GM21737 (cell line): ENCODE measurements at regions not wholly inside any gene's neighbourhood (a gene's known extent, or its start where the extent isn't known, plus 50 kb on each side); places are given as distances from the start of the nearest gene placed in this dataset.
"Not testable (repeated sequence)": the region's sequence is repeated elsewhere in the genome, so short reads cannot be mapped to it uniquely, and the experiment has no call there.

Experiments used
- ATAC-seq: cut with Tn5 transposase; IDR thresholded peaks from one replicate; pipeline ENCODE4 v1.9.1; 2021; ENCODE audit warnings: mild to moderate bottlenecking, moderate library complexity; ENCODE audit not compliant: unreplicated experiment

DNA sequence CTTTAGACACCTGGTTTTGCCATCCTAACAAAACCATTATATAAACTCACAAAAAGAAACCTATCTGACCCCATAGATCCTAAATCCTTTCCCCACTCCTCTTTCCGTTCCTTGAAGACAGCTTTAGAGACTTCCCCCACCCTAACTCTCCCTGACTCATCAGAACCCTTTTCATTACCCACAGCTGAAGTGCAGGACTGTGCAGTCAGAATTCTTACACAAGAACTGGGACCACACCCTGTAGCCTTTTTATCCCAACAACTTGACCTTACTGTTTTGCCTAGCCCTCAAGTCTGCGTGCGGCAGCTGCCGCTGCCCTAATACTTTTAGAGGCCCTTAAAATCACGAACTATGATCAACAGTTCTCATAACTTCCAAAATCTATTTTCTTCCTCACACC, 254.9 kb upstream of the GULP1 start:
- ATAC-seq, result not testable (repeated sequence)

DNA sequence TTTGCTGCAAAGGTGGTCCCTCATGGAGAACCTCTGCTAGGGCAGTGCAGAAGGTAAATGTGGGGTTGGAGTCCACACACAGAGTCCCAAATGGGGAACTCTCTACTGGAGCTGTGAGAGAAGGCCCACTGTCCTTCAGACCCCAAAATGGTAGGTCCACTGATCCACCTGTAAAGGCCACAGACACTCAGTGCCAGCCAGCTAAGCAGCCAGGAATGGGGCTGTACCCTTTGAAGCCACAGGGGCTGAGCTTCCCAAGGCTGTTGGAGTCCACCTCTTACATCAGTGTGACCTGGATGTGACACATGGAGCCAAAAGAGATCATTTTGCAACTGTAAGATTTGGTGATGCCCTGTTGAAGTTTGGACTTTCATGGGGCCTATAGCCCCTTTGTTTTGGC, 252.4 kb upstream of the GULP1 start:
- no peak for ATAC-seq

DNA sequence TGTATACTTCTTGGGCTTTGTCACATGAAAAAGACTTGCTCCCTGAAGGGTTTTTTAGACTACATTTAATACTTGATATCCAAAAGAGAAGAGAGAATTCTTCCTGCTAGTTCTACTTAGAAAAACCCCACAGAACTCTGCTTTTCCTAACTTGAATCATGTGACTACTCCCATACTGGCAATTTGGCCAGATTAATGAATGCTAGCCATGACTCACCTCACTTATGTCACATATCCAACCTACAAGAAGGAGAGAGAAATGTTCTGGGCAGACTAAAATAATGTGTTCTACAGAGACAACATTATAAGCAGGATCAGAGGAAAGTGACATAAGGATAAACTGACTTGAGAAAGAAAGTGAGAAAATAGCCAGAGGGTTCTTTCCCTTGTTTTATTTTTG, 249.3 kb upstream of the GULP1 start:
- no peak for ATAC-seq

DNA sequence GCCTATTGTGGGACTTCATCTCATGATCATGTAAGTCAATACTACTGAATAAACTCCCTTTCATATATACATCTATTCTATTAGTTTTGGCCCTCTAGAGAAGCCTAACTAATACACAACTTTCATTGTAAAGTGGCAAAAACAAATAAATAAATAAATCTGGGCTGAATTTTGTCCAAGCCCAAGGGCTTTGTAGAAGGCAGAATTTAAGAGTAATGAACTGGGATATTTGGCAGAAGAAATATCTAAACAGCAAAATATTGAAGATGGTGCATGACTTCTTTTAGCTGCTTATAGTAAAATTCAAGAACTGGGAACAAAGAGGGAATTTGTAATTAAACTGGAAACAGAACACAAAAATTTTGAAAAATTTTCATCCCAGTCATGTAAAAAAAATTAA, 246.7 kb upstream of the GULP1 start:
- ATAC-seq, result no peak

DNA sequence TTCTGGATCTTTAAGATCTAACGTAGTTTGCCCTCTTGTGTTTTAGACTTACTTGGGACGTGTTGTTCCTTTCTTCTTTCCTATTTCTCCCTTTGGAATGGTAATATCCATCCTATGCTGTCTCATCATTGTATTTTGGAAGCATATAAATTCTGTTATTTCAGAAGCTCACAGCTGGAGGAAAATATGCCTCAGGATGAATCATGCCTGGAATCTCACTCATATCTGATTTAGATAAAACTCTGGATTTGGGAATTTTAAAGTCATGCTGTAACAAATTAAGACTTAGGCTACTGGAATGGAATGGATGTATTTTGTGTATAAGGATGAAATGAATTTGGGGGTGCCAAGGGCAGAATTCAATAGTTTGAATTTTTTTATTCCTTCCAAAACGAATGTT, 245.2 kb upstream of the GULP1 start:
- no peak for ATAC-seq

DNA sequence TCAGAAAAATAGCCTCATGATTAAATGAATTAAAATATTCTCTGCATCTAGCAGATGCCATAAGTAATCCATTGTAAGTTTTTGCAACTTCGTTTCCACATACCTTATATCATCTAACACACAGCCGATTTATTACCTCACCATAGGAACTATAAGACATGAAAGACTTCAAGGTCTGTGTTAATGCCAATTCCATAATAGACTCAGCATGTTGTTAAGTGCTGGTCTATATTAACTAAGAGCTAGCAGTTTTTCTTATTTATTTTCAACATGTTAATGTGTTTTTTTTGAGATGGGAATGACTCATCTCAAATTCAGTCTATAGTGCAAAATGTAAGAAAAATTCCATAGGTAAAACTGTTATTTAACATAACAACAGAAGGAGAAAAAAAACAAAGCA, 243.9 kb upstream of the GULP1 start:
- no peak for ATAC-seq

DNA sequence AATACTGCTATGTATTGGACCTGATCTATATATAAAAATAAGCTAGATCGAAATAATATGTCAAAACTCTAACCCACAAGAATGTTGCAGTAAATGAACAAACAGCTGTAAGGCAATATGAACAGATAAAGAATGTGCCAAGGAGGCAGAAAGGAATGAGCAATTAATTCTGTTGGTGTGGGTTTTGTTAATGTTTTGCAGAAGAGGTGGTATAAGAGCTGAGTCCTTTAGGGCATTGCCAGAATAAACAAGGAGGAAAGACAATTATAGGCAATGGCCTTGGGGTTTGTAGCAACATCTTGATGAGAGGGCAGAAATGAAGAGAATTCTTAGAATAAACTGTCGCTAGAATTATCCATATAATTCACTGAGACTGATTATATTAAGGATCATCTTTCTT, 240.9 kb upstream of the GULP1 start:
- no peak for ATAC-seq

DNA sequence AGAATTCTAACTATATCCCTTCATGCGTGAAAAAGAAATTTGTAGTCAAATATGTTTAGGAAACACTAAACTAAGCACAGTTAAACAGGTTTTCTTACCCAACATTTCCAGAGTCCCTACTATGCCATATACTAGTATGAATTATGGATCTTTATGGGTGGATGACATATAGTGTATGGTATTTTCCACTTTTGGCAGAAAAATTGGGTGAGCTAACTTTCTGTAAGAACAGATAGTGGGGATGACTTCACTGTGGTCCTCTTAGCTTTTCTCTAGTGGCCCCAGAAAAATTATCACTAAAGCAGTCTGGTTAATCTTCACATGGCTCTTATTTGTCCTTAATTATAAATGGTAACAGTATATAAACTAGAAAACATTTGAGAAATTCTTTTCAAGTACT, 240.0 kb upstream of the GULP1 start:
- no peak for ATAC-seq

DNA sequence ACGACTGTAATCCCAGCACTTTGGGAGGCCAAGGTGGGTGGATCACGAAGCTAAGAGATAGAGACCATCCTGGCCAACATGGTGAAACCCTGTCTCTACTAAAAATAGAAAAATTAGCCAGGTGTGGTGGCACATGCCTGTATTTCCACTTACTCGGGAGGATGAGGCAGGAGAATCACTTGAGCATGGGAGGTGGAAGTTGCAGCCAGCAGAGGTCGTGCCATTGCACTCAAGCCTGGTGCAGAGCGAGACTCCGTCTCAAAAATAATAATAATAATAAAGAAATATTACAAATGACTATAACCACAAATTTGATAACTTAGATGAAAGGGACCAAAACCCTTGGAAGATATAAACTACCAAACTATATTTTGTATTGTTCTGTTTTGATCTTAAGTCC, 226.3 kb upstream of the GULP1 start:
- no peak for ATAC-seq

DNA sequence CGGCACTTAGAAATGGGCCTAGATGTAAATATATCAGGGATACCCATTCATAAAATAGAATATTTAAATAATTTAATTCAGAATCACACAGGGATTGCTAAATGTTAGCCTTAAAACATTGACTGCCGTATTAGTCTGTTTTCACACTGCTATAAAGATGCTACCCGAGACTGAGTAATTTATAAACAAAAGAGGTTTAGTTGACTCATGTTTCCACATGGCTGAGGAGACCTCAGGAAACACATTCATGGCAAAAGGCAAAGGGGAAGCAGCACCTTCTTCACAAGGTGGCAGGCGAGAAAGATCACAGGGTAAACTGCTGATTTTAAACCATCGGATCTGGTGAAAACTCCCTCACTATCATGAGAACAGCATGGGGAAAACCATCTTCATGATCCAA, 223.6 kb upstream of the GULP1 start:
- ATAC-seq, result no peak

DNA sequence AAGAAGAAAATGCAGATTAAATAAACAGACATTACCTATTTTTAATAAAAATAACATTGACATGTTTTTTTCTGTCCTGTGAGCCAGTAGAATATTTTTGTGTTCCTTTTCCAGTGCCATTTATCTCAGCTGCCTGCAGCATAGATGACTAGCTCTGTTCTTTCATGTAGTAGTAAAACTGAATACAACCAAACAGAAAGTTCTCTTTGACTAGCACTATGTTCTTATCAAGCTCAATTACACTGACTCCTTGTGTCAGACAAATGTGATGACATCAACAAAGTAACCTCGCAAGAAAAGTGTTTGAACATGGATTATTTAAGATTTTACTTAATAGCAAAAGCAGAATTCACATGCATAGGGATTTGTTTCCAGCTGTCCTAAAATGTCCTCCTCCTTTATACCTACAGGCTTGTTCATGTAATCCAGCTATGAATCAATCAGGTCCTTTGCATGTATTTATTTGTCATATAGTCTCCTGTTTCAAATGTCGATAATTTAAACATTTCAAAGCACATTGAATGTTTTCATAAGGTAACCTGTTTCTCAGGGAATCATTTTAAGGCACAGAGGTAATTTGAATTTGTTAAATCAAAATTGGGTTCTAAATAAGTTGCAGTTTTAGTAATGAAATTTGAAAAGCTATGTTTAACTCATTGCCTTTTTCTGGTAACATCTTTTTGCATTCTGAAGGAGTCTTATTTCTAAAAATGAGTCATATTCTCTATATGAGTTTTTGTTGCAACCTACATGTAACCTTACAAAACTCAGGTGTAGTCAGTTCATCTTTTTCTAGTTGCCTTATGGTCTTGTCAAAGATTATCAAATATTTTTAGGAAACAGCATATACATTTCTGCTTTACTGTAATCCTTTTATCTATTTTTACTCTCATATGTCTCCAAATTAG, 215.3 kb upstream of the GULP1 start:
- no peak for ATAC-seq

DNA sequence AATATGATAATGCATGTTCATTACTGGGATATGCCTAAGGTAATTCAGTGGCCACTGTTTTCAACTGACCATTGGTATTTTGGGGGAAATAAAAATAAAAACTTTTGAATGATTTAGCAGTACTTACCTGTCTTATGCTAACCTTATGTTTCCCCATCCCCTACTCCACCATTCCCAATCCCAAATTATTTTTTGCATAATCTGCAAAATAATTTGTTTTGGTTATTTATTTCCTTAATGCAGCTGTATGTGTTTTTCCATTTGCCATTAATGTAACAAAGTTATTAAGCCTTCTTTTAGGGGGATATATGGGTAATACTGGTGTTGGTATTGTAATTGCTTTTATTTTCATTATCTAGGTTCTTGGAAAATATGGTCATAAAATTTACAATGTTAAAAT, 213.9 kb upstream of the GULP1 start:
- ATAC-seq, result no peak

DNA sequence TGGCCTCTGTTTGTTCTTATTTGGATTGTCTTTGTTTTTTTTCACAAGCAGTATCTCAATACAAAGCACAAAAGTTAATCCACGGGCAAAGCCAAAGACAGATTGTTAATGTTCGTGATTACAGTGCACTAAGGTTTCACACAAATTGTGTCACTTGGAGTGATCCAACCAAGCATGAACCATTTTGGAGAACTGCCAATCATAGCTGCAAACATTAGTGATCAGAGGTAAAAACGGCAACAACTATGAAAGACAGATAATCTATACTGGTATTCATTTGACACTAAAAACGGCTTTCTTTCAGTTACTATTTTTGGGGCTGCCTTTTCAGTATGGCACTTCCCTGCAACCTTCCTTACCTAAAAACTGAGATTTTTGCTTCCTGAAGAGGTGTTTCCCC, 213.1 kb upstream of the GULP1 start:
- ATAC-seq, result no peak

DNA sequence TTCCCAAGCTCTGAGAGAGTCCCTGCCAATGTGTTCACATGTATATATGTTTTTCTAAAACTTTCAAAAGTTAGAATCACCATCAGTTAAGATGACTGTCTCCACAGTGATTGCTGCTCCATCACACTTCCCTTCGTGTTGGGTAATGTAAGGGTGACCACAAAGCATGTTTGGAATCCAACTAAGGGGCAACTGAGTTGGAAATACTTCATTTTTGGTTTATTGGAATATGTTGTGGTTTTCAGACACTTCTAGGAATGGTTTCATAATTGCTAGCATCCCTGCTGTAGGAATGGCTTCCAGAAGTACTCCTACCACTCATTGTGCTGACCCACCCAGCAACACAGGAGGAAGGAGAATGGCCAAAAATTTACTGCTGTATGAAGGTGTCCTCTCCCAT, 212.5 kb upstream of the GULP1 start:
- ATAC-seq, result no peak

DNA sequence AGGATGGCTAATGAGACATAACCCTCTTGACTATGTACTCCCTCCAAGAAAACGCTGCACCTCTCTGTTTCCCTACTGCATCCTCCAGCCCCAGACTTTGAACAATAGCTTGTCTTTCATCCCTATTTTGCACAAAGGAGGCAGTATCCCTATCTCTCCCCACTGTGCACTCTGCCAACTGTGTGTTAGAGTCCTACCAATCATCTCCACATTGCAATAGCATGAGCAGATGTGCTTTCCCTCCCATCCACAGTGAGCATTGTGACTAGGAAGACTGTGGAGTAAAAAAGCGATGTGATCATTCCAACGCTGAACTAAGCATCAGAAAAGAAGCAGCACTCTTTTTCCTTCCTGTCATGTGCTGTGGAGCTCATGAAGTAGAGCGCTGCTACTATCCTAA, 206.3 kb upstream of the GULP1 start:
- ATAC-seq, result no peak

DNA sequence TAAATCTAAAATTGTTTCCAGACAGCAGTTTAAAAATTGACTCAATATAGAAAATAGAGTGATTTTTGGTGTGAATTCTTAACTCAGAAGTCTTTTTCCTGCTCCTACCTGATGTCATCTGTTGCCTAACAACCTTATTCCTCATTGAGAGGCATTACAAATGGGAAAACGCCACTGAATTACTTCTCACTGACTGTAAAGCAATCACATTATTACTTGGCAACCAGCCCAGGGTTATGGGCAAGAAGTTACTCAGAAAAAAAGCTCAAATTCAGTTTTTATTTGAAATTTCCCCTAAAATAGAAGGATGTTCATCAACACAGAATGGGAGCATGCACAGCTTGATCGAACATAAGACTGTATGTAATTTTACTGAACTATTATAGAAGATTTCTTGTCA, 201.8 kb upstream of the GULP1 start:
- ATAC-seq, result no peak

DNA sequence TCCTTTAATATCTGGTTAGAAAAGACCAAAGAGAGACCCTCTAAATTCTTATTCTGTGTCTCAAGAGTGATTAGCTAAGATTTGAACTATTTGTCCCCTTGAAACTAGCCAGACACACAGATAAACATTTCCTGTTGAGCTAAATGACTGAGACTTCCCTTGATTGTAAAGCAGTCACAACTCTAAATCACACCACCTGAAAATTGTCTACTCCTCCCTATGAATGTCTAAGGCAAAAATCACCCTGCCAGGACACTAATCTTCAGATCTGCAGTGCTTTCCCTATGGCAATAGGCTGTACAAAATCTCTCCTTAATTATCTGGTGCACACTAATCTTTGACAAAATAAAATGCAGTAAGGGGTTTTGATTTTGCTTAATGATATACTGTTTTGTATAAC, 200.5 kb upstream of the GULP1 start:
- ATAC-seq, result no peak

DNA sequence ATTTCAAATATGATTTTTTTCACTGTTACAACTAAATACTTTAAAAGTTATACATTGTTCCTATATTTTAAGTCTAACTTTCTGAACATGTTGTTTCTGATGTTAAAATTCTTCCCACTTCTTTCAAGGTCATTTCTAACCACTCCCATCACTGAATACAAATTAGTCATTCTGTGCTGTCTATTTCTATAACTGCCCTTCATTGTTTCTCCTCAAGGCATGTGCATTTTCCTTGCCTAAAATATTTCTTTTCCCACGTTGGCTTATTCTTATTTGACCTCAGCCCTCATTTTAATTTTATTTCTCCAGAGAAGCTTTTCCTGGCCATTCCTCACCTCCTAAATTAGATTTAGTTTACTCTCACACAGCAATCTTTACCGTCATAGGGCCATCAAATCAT, 198.9 kb upstream of the GULP1 start:
- no peak for ATAC-seq

DNA sequence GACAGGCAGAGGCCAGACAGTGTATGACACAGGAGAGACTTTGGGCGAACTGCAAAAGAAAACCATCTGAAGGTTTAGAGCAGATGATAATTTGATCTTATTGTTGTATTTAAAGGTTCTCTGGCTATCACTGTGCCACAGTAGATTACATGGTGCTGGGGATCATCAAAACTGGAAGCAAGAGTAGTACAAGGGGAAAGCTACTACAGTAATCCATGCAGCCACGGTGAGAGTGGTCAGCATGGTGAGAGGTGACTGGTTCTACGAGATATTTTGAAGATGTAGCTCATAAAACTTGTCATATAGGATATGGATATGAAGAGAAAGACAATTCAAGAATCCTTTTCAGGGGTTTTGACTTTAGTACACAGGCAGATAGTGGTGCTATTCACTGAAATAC, 194.8 kb upstream of the GULP1 start:
- ATAC-seq, result no peak

DNA sequence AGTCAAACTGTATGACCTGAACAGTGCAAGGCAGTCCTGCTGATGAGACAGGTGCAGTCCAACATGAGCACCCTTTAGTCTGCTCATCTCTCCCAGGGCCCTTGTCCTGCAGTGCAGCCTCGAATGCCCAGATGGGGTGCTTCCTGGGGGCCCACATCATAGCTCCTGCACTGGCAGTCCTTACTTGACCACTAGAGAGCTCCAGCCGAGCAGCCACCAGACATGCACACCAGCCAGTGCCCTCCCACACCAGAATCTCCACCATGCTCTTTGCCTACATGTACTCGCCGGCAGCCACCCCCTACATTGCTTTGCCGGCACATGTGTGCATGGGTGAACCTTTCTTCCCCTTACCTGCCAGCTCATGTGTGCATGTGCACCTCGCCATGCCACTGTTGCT, 188.8 kb upstream of the GULP1 start:
- no peak for ATAC-seq

DNA sequence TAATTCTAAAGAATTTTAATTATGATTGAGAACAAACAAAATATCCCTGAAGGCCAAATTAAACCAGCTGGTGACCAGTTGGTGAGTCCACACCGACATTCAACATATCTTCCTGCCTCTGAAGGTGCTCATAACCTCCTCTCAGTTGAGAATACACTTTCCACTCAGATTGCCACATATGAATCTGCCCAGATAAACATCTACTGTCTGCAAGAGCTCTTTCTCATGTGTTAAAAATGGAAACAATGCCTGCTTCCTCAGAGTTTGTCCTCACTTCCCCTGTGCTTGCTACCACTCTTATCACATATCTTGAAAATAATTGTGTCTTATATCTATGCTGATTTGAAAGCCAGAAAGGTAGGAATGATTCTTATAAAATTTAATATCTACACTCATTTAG, 177.7 kb upstream of the GULP1 start:
- ATAC-seq, result no peak

DNA sequence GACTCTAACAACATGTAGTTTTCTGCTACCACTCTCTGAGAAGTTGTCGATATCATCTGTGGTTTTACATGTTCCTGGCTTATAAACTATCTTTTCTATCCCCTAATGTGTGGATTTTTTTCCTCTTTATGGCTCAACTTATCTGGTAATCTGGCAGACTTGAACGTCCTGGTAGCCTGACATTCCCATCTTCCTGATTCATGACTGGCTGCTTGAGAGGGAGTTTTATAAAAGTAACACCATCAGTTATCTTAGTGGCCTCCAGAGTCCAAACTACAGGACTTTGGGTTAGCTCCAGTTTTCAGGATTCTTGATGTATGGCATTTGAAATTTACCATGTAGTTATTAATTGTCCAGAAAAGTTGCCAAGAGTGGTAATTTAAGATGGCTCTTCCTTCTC, 174.0 kb upstream of the GULP1 start:
- no peak for ATAC-seq

DNA sequence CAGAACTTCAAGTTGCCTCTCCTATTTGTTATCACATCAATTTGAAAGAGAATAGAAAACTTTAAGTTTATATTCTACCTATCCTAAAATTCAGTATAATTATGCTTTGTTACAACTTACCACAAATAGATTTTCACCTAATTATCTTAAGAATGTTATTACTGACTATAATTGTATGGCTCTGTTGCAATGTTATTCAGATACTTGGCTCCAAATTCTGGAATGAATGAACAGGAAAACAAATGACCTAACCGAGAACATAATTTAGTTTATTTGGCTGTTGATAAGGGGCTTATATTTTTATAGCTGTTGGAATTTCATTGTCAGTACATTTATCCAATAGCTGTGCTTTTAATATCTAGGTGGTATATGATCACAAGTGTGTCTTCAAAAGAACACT, 173.2 kb upstream of the GULP1 start:
- no peak for ATAC-seq
